CD4-positive, alpha-beta T cell (primary cell): ENCODE measurements at regions not wholly inside any gene's neighbourhood (a gene's known extent, or its start where the extent isn't known, plus 50 kb on each side); places are given as distances from the start of the nearest gene placed in this dataset.
"Not testable (repeated sequence)": the region's sequence is repeated elsewhere in the genome, so short reads cannot be mapped to it uniquely, and the experiment has no call there.

Experiments
- ATAC-seq: fragments of 200-7000 bp; cut with Tn5 transposase; one replicate; pipeline ENCODE4 v1.10.0; 2022; ENCODE audit warnings: mild to moderate bottlenecking; ENCODE audit not compliant: poor library complexity
- CTCF ChIA-PET: fragments of 350-600 bp; sonication (Branson Sonifier 250); formaldehyde crosslinking; loops from one replicate; lab custom pipeline; 2021; ENCODE audit warnings: antibody characterized with exemption, inconsistent platforms; lab: Charles Lee
- POLR2A ChIA-PET: fragments of 350-600 bp; sonication (Branson Sonifier 250); formaldehyde crosslinking; loops from one replicate; lab custom pipeline; 2021; ENCODE audit warnings: antibody characterized with exemption, inconsistent platforms; lab: Charles Lee
- DNase-seq, 14 experiments: peaks; one replicate each; pipeline ENCODE4 v3.0.0-alpha.2; 2013 to 2020; ENCODE audit warnings: mixed read lengths in 2 of 14
- H3K27ac ChIP-seq, 2 donors: one replicate each; pipeline versions ENCODE4 v1.5.1 to v1.7.0; 2013; ENCODE audit warnings: low read length in 2 of 2, low read depth in 1 of 2, mild to moderate bottlenecking in 1 of 2
- H3K27me3 ChIP-seq, 2 experiments: 1 replicate in 1 of 2; 2 replicates in 1 of 2; pipeline versions ENCODE4 v1.6.1 to v1.7.0; 2013; ENCODE audit warnings: low read length in 2 of 2, control low read depth in 1 of 2, mild to moderate bottlenecking in 1 of 2, moderate library complexity in 1 of 2; ENCODE audit not compliant: insufficient read depth in 2 of 2, control insufficient read depth in 1 of 2
- H3K36me3 ChIP-seq: one replicate; pipeline ENCODE4 v1.6.1; 2013; ENCODE audit warnings: low read length, control low read depth; ENCODE audit not compliant: insufficient read depth
- H3K4me1 ChIP-seq: one replicate; pipeline ENCODE4 v1.6.1; 2013; ENCODE audit warnings: low read length, control low read depth; ENCODE audit not compliant: insufficient read depth
- H3K4me3 ChIP-seq: one replicate; pipeline ENCODE4 v1.5.1; 2013; ENCODE audit warnings: mild to moderate bottlenecking, low read length, moderate library complexity
- H3K9me3 ChIP-seq, 2 experiments: 1 replicate in 1 of 2; 2 replicates in 1 of 2; pipeline versions ENCODE4 v1.6.1 to v1.7.0; 2013; ENCODE audit warnings: low read length in 2 of 2, mild to moderate bottlenecking in 2 of 2, control low read depth in 1 of 2, moderate library complexity in 1 of 2; ENCODE audit not compliant: control insufficient read depth in 1 of 2, insufficient read depth in 1 of 2
- H3K27ac Mint-ChIP-seq: one replicate; pipeline ENCODE4 v1.8.0; 2020; ENCODE audit warnings: mixed read lengths
- H3K27me3 Mint-ChIP-seq: one replicate; pipeline ENCODE4 v1.8.0; 2021; ENCODE audit warnings: mixed read lengths
- H3K36me3 Mint-ChIP-seq: one replicate; pipeline ENCODE4 v1.8.0; 2021; ENCODE audit warnings: low read depth, mixed read lengths
- H3K4me1 Mint-ChIP-seq: one replicate; pipeline ENCODE4 v1.8.0; 2021; ENCODE audit warnings: low read depth, mixed read lengths
- H3K4me3 Mint-ChIP-seq: one replicate; pipeline ENCODE4 v1.8.0; 2020; ENCODE audit warnings: mild to moderate bottlenecking, mixed read lengths
- H3K9me3 Mint-ChIP-seq: one replicate; pipeline ENCODE4 v1.8.0; 2020; ENCODE audit warnings: mixed read lengths
- intact Hi-C, 2 experiments: fragments of 100-400 bp; cut with DNase I in 1 of 2; cut with micrococcal nuclease in 1 of 2; formaldehyde crosslinking; loops; one replicate each; pipeline versions ENCODE4 v1.15.1 to v1.9.0; 2023 to 2025; cut with DNase I, micrococcal nuclease
- TF ChIP-seq, protein P1 (sequence below): fragments of 200-600 bp; IDR thresholded peaks from one replicate; pipeline ENCODE4 v1.8.0; 2022; ENCODE audit warnings: antibody characterized with exemption, mild to moderate bottlenecking

DNA sequence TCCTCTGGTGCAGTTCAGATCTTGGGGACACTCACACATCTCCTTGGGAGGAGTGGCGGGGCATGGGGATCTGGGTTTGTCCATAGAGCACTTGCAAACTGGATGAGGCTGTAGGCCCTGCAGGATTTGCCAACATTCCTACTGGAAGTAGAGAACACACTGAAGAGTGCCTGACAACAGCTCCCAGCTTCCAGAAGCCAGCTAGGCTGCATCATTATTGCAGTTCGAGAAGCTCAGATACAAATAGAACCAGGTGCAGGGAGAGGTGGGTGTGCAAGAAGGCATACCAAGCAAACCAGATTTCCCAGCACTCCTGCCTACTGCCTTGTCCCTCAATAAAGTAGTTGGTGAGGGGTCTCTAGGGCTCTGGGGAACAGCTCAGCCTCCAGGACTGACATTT, 52.5 kb downstream of the RHOB start:
- no peak overlapping the region for H3K27ac Mint-ChIP-seq
- DNase-seq, result no peak
- Histone ChIP-seq H3K36me3 (no peaks in the 10 kb centered on the region), H3K27ac (no peak overlapping the region), H3K9me3 (no peaks in the 10 kb centered on the region), H3K27me3 (peaks cover 0 to 5% of the 10 kb centered on the region in 2 experiments), H3K4me1 (no peaks in the 10 kb centered on the region), H3K4me3 (no peak overlapping the region)
- no peak overlapping the region for H3K4me3 Mint-ChIP-seq
- ChIA-PET CTCF (no interaction called here), POLR2A (no interaction called here)
- H3K9me3 Mint-ChIP-seq, result no peaks in the 10 kb centered on the region
- H3K4me1 Mint-ChIP-seq, result no peaks in the 10 kb centered on the region
- H3K27me3 Mint-ChIP-seq, result peaks cover 11% of the 10 kb centered on the region
- intact Hi-C loops, result no loop called here
- TF ChIP-seq, protein P1, sequence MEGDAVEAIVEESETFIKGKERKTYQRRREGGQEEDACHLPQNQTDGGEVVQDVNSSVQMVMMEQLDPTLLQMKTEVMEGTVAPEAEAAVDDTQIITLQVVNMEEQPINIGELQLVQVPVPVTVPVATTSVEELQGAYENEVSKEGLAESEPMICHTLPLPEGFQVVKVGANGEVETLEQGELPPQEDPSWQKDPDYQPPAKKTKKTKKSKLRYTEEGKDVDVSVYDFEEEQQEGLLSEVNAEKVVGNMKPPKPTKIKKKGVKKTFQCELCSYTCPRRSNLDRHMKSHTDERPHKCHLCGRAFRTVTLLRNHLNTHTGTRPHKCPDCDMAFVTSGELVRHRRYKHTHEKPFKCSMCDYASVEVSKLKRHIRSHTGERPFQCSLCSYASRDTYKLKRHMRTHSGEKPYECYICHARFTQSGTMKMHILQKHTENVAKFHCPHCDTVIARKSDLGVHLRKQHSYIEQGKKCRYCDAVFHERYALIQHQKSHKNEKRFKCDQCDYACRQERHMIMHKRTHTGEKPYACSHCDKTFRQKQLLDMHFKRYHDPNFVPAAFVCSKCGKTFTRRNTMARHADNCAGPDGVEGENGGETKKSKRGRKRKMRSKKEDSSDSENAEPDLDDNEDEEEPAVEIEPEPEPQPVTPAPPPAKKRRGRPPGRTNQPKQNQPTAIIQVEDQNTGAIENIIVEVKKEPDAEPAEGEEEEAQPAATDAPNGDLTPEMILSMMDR, result no peak
- ATAC-seq, result no peak
- no peaks in the 10 kb centered on the region for H3K36me3 Mint-ChIP-seq

DNA sequence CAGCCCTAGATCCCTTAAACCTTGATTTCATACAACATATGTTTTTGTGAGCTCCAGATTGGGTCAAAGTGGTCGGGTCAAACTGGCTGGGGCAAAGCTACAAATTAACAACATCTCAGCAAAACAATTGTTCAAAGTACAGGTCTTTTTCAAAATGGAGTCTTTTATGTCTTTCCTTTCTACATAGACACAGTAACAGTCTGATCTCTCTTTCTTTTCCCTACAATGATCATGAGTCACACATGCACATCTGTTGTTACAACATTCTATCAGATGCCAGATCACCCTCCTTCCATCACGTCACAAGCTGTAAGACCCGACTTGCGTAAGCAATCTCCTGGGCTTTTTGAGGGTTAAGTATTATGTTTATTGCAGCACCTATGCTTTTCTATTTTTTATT, 55.1 kb downstream of the RHOB start:
- Mint-ChIP-seq H3K27me3 (peaks cover 14% of the 10 kb centered on the region), H3K9me3 (no peaks in the 10 kb centered on the region), H3K27ac (no peak overlapping the region), H3K36me3 (no peaks in the 10 kb centered on the region), H3K4me1 (no peaks in the 10 kb centered on the region), H3K4me3 (no peak overlapping the region)
- Histone ChIP-seq H3K27ac (no peak overlapping the region), H3K36me3 (no peaks in the 10 kb centered on the region), H3K4me1 (no peaks in the 10 kb centered on the region), H3K9me3 (no peaks in the 10 kb centered on the region), H3K27me3 (peaks cover 0 to 5% of the 10 kb centered on the region in 2 experiments), H3K4me3 (no peak overlapping the region)
- ChIA-PET CTCF (no interaction called here), POLR2A (no interaction called here)
- TF ChIP-seq, protein P1, result no peak
- DNase-seq (peak in 1 of 14 experiments; percentile 21), ATAC-seq (no peak)
- intact Hi-C loops, result no loop called here

DNA sequence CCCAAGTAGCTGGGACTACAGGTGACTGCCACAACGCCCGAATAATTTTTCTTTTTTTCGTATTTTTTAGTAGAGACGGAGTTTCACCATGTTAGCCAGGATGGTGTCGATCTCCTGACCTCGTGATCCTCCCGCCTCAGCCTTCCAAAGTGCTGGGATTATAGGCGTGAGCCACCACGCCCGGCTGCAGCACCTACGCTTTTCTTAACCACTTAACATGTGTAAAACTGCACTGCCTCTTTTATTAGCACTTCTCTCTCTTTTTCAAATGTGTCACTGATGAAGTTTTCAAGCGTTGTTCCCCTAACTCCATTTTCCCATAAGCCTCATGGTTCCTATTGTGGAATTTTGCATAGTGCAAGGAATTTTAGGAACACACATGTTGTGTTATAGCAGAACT, 55.6 kb downstream of the RHOB start:
- DNase-seq, H3K9me3 Mint-ChIP-seq, H3K4me3 Mint-ChIP-seq, H3K4me1 ChIP-seq, CTCF ChIA-PET, H3K4me1 Mint-ChIP-seq, intact Hi-C loops, H3K27me3 Mint-ChIP-seq, H3K36me3 Mint-ChIP-seq, H3K9me3 ChIP-seq, POLR2A ChIA-PET, H3K36me3 ChIP-seq, H3K4me3 ChIP-seq, H3K27me3 ChIP-seq, H3K27ac ChIP-seq, H3K27ac Mint-ChIP-seq, ATAC-seq: not testable (repeated sequence)

DNA sequence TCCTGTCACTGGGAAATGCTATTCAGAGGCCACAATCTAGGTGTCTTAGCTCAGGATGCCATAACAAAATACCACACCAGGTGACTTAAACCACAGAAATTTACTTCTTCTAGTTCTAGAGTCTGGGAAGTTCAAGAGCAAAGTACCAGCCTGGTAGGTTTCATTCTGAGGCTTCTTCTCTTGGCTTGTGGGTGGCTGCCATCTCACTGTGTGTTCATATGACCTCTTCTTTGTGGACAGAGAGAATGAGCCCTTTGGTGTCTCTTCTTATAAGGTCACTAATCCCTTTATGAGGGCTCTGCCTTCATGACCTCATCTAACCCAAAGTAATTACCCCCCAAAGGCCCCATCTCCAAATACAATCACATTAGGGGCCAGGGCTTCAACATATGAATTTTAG, 57.3 kb downstream of the RHOB start:
- ChIA-PET CTCF (no interaction called here), POLR2A (no interaction called here)
- H3K36me3 ChIP-seq, result no peaks in the 10 kb centered on the region
- no peak overlapping the region for H3K4me3 ChIP-seq
- no peaks in the 10 kb centered on the region for H3K4me1 ChIP-seq
- H3K9me3 ChIP-seq, result no peaks in the 10 kb centered on the region
- DNase-seq (no peak), ATAC-seq (no peak)
- no peak overlapping the region for H3K27ac Mint-ChIP-seq
- intact Hi-C loops, result no loop called here
- no peaks in the 10 kb centered on the region for H3K4me1 Mint-ChIP-seq
- H3K4me3 Mint-ChIP-seq, result no peak overlapping the region
- H3K27me3 Mint-ChIP-seq, result peaks cover 8% of the 10 kb centered on the region
- H3K36me3 Mint-ChIP-seq, result no peaks in the 10 kb centered on the region
- H3K27me3 ChIP-seq, result peaks cover 0 to 5% of the 10 kb centered on the region in 2 experiments
- H3K27ac ChIP-seq, result no peak overlapping the region
- TF ChIP-seq, protein P1, result no peak
- no peaks in the 10 kb centered on the region for H3K9me3 Mint-ChIP-seq
